ENCODE measurements at regions not wholly inside any gene's neighbourhood (a gene's known extent, or its start where the extent isn't known, plus 50 kb on each side); places are given as distances from the start of the nearest gene placed in this dataset.
A peak's percentile ranks its signal among the peaks of the same experiment; 100 is the strongest.

DNA sequence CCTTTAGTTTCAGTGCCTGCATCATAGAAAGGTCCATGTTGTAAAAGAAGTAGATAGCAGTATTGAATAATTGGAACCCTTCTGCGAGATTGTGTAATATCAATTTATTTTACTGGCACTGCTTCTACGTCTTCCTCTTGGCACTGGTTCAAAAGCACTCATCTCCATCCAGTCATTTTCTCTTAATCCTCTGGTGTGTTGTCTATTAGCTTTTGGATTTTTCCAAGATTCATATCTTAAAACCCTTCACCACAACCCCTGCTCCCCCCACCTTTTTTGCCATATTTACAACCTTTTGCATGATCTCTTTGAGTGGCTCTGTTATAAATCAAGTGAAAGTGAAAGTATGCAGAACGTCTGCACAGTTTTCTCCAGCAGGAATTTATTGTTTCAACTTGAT is 76.6 kb upstream of the HSF2 start:
- Mint-ChIP-seq H3K4me3 (peak overlapping the region; percentile 59 to 90 (median 87)), H3K9me3 (peaks cover 0 to 4% (median 0%) of the 10 kb centered on the region in 7 donors), H3K36me3 (no peaks in the 10 kb centered on the region), H3K4me1 (peaks cover 4 to 21% (median 12%) of the 10 kb centered on the region in 4 donors), H3K27ac (peak overlapping the region in 2 of 3 donors; percentile 16 to 82), H3K27me3 (no peaks in the 10 kb centered on the region)
- no peak for ATAC-seq (ENCODE audit: low read depth in 2 of 2)
- no peaks in the 10 kb centered on the region for H3K9me3 ChIP-seq (ENCODE audit: control insufficient read depth in 2 of 2, low read length in 2 of 2)
- H3K4me3 ChIP-seq (ENCODE audit: low read depth, low read length): peak overlapping the region; percentile 86
- no peak overlapping the region for H3K27ac ChIP-seq (ENCODE audit: insufficient read depth, low read length, poor library complexity, severe bottlenecking)
- peaks cover 6% of the 10 kb centered on the region for H3K4me1 ChIP-seq (ENCODE audit: control insufficient read depth, insufficient read depth, low read length, poor library complexity, severe bottlenecking)
- no peaks in the 10 kb centered on the region for H3K36me3 ChIP-seq (ENCODE audit: control insufficient read depth, insufficient read depth, low read length)
- H3K27me3 ChIP-seq (ENCODE audit: control insufficient read depth, insufficient read depth, low read length): no peaks in the 10 kb centered on the region
- peak in 1 of 3 donors; percentile 12 for DNase-seq

- ATAC-seq (ENCODE audit: low read depth in 2 of 2) (no peak), DNase-seq (peak in 1 of 3 donors; percentile 2)
- H3K27ac ChIP-seq (ENCODE audit: insufficient read depth, low read length, poor library complexity, severe bottlenecking): no peak overlapping the region
These were observed 76.1 kb upstream of the HSF2 start for GRCh38 chr6:122323361-122323760.

GRCh38 chr6:122330315-122330714 is 69.1 kb upstream of the HSF2 start:
- peaks cover 0 to 4% (median 0%) of the 10 kb centered on the region in 7 donors for H3K9me3 Mint-ChIP-seq
- no peak for ATAC-seq (ENCODE audit: low read depth in 2 of 2)
- no peaks in the 10 kb centered on the region for H3K36me3 ChIP-seq (ENCODE audit: control insufficient read depth, insufficient read depth, low read length)
- H3K4me3 ChIP-seq (ENCODE audit: low read depth, low read length): no peak overlapping the region
- no peak overlapping the region for H3K27ac Mint-ChIP-seq
- no peaks in the 10 kb centered on the region for H3K4me1 Mint-ChIP-seq
- H3K36me3 Mint-ChIP-seq: no peaks in the 10 kb centered on the region
- no peak overlapping the region for H3K4me3 Mint-ChIP-seq
- no peaks in the 10 kb centered on the region for H3K4me1 ChIP-seq (ENCODE audit: control insufficient read depth, insufficient read depth, low read length, poor library complexity, severe bottlenecking)
- no peak for DNase-seq
- H3K27ac ChIP-seq (ENCODE audit: insufficient read depth, low read length, poor library complexity, severe bottlenecking): no peak overlapping the region
- H3K27me3 Mint-ChIP-seq: peaks cover 4% of the 10 kb centered on the region
- no peaks in the 10 kb centered on the region for H3K9me3 ChIP-seq (ENCODE audit: control insufficient read depth in 2 of 2, low read length in 2 of 2)
- no peaks in the 10 kb centered on the region for H3K27me3 ChIP-seq (ENCODE audit: control insufficient read depth, insufficient read depth, low read length)

More at GRCh38 chr6:122323361-122323760, 76.1 kb upstream of the HSF2 start:
- no peaks in the 10 kb centered on the region for H3K9me3 ChIP-seq (ENCODE audit: control insufficient read depth in 2 of 2, low read length in 2 of 2)
- Mint-ChIP-seq H3K9me3 (peaks cover 0 to 4% (median 0%) of the 10 kb centered on the region in 7 donors), H3K27ac (peak overlapping the region; percentile 16 to 82 (median 46)), H3K36me3 (no peaks in the 10 kb centered on the region), H3K27me3 (no peaks in the 10 kb centered on the region), H3K4me1 (peaks cover 4 to 21% (median 12%) of the 10 kb centered on the region in 4 donors), H3K4me3 (peak overlapping the region; percentile 59 to 90 (median 87))
- no peaks in the 10 kb centered on the region for H3K27me3 ChIP-seq (ENCODE audit: control insufficient read depth, insufficient read depth, low read length)
- peak overlapping the region; percentile 86 for H3K4me3 ChIP-seq (ENCODE audit: low read depth, low read length)
- H3K36me3 ChIP-seq (ENCODE audit: control insufficient read depth, insufficient read depth, low read length): no peaks in the 10 kb centered on the region
- H3K4me1 ChIP-seq (ENCODE audit: control insufficient read depth, insufficient read depth, low read length, poor library complexity, severe bottlenecking): peaks cover 6% of the 10 kb centered on the region

DNA sequence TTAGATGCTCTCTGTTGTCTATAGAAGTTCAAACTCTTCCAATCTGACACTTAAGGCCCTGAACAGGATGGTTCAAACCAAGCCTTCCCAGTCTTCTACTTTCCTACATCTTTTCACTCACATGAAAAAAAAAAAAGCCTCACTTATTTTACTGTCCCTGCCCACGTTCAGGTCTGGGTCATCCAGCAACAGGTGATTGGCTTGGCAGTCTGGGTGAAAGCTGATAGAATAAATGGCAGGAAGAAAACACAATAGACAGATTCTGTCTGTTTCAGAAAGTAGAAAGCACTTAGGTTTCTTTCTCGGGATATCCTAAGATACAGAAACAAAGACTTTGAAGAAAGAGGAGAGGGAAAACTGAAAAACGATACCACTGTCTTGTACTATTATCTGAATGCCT is 61.8 kb upstream of the HSF2 start:
- no peak for DNase-seq
- no peak for ATAC-seq (ENCODE audit: low read depth in 2 of 2)

DNA sequence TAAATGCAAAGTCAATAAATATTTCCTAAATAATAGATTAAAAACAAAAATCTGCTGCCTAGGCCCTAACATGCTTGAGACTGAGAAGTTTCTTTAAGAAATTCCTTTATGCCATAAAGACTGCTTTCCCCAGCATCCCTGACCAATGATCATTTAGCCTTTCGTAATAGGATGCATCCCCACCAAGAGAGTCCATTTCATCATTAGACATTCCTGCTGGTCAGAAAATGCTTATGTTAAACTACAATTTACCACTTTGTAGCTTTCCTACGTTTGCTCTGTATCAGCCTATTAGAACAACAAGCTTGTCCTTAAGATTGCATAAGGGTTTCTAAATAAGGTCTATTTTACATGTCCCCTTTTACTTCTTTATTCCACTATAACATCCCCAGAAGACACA is 59.8 kb upstream of the HSF2 start:
- peaks cover 4% of the 10 kb centered on the region for H3K27me3 Mint-ChIP-seq
- H3K9me3 Mint-ChIP-seq: no peaks in the 10 kb centered on the region
- no peak overlapping the region for H3K27ac Mint-ChIP-seq
- H3K9me3 ChIP-seq (ENCODE audit: control insufficient read depth in 2 of 2, low read length in 2 of 2): no peaks in the 10 kb centered on the region
- H3K4me1 Mint-ChIP-seq: no peaks in the 10 kb centered on the region
- DNase-seq: no peak
- H3K27ac ChIP-seq (ENCODE audit: insufficient read depth, low read length, poor library complexity, severe bottlenecking): no peak overlapping the region
- H3K4me3 Mint-ChIP-seq: no peak overlapping the region
- no peaks in the 10 kb centered on the region for H3K4me1 ChIP-seq (ENCODE audit: control insufficient read depth, insufficient read depth, low read length, poor library complexity, severe bottlenecking)
- H3K27me3 ChIP-seq (ENCODE audit: control insufficient read depth, insufficient read depth, low read length): no peaks in the 10 kb centered on the region
- no peaks in the 10 kb centered on the region for H3K36me3 ChIP-seq (ENCODE audit: control insufficient read depth, insufficient read depth, low read length)
- no peak overlapping the region for H3K4me3 ChIP-seq (ENCODE audit: low read depth, low read length)
- H3K36me3 Mint-ChIP-seq: no peaks in the 10 kb centered on the region
- ATAC-seq (ENCODE audit: low read depth in 2 of 2): no peak

More for the DNA sequence above, 61.8 kb upstream of the HSF2 start:
- Histone ChIP-seq H3K27ac (ENCODE audit: insufficient read depth, low read length, poor library complexity, severe bottlenecking) (no peak overlapping the region), H3K9me3 (ENCODE audit: control insufficient read depth in 2 of 2, low read length in 2 of 2) (no peaks in the 10 kb centered on the region), H3K27me3 (ENCODE audit: control insufficient read depth, insufficient read depth, low read length) (no peaks in the 10 kb centered on the region), H3K4me3 (ENCODE audit: low read depth, low read length) (no peak overlapping the region), H3K36me3 (ENCODE audit: control insufficient read depth, insufficient read depth, low read length) (no peaks in the 10 kb centered on the region), H3K4me1 (ENCODE audit: control insufficient read depth, insufficient read depth, low read length, poor library complexity, severe bottlenecking) (no peaks in the 10 kb centered on the region)
- no peaks in the 10 kb centered on the region for H3K36me3 Mint-ChIP-seq
- no peak overlapping the region for H3K4me3 Mint-ChIP-seq
- H3K4me1 Mint-ChIP-seq: no peaks in the 10 kb centered on the region
- no peak overlapping the region for H3K27ac Mint-ChIP-seq
- H3K9me3 Mint-ChIP-seq: peaks cover 0 to 4% (median 0%) of the 10 kb centered on the region in 7 donors
- H3K27me3 Mint-ChIP-seq: peaks cover 4% of the 10 kb centered on the region

DNA sequence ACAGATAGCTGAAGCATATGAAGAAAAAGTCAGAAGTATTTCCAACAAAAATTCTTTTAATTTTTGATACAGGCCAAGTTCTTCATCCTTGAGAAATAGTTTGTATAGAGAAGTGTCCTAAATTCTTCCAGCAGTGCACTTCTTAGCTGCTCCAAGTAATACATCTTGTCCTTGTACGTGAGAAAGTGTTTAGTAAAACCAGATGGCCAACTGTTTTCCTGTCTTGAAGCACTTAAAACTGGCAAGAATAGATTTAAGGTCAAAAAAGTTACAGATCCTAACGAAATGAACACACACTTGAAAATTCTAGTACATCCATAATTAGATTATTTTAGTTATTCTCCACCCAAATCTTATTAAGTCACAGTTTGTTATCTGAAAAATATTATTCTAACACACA is 52.2 kb upstream of the HSF2 start:
- Mint-ChIP-seq H3K36me3 (no peaks in the 10 kb centered on the region), H3K9me3 (peaks cover 0 to 3% (median 0%) of the 10 kb centered on the region in 7 donors), H3K4me3 (no peak overlapping the region), H3K4me1 (no peaks in the 10 kb centered on the region), H3K27me3 (no peaks in the 10 kb centered on the region), H3K27ac (no peak overlapping the region)
- Histone ChIP-seq H3K9me3 (ENCODE audit: control insufficient read depth in 2 of 2, low read length in 2 of 2) (no peaks in the 10 kb centered on the region), H3K27me3 (ENCODE audit: control insufficient read depth, insufficient read depth, low read length) (peaks cover 4% of the 10 kb centered on the region), H3K27ac (ENCODE audit: insufficient read depth, low read length, poor library complexity, severe bottlenecking) (no peak overlapping the region), H3K4me3 (ENCODE audit: low read depth, low read length) (no peak overlapping the region), H3K4me1 (ENCODE audit: control insufficient read depth, insufficient read depth, low read length, poor library complexity, severe bottlenecking) (no peaks in the 10 kb centered on the region), H3K36me3 (ENCODE audit: control insufficient read depth, insufficient read depth, low read length) (no peaks in the 10 kb centered on the region)
- no peak for ATAC-seq (ENCODE audit: low read depth in 2 of 2)
- no peak for DNase-seq

- H3K4me1 ChIP-seq (ENCODE audit: control insufficient read depth, insufficient read depth, low read length, poor library complexity, severe bottlenecking): no peaks in the 10 kb centered on the region
- ATAC-seq (ENCODE audit: low read depth in 2 of 2) (no peak), DNase-seq (no peak)
- no peaks in the 10 kb centered on the region for H3K9me3 ChIP-seq (ENCODE audit: control insufficient read depth in 2 of 2, low read length in 2 of 2)
- no peak overlapping the region for H3K4me3 Mint-ChIP-seq
- no peaks in the 10 kb centered on the region for H3K27me3 Mint-ChIP-seq
- no peaks in the 10 kb centered on the region for H3K4me1 Mint-ChIP-seq
- peaks cover 0 to 3% (median 0%) of the 10 kb centered on the region in 7 donors for H3K9me3 Mint-ChIP-seq
- H3K36me3 ChIP-seq (ENCODE audit: control insufficient read depth, insufficient read depth, low read length): no peaks in the 10 kb centered on the region
- H3K27ac Mint-ChIP-seq: no peak overlapping the region
- H3K27ac ChIP-seq (ENCODE audit: insufficient read depth, low read length, poor library complexity, severe bottlenecking): no peak overlapping the region
- no peak overlapping the region for H3K4me3 ChIP-seq (ENCODE audit: low read depth, low read length)
- no peaks in the 10 kb centered on the region for H3K36me3 Mint-ChIP-seq
- H3K27me3 ChIP-seq (ENCODE audit: control insufficient read depth, insufficient read depth, low read length): peaks cover 6% of the 10 kb centered on the region
These were observed 51.7 kb upstream of the HSF2 start for GRCh38 chr6:122347751-122348150.

All from CD4-positive, CD25-positive, alpha-beta regulatory T cell (primary cell).